HL-60 (cell line): ENCODE measurements at regions not wholly inside any gene's neighbourhood (a gene's known extent, or its start where the extent isn't known, plus 50 kb on each side); places are given as distances from the start of the nearest gene placed in this dataset.

ENCODE experiments used
- DNase-seq, 2 experiments: peaks; one replicate each; pipeline ENCODE4 v3.0.0-alpha.2; 2010 to 2020; ENCODE audit warnings: low read depth in 1 of 2, low spot score in 1 of 2
- H3K27ac ChIP-seq: fragments of 250-450 bp; sonication (Bioruptor Pico); replicated peaks from 2 replicates; pipeline ENCODE4 v1.5.1; 2020; ENCODE audit warnings: mild to moderate bottlenecking, moderate library complexity
- H3K27me3 ChIP-seq: fragments of 250-450 bp; sonication (Bioruptor Pico); 2 replicates; pipeline ENCODE4 v1.5.1; 2021; ENCODE audit warnings: mild to moderate bottlenecking, moderate library complexity; ENCODE audit not compliant: insufficient read depth, poor library complexity, severe bottlenecking
- H3K4me3 ChIP-seq: replicated peaks from 2 replicates; pipeline ENCODE4 v1.5.1; 2011; ENCODE audit warnings: mild to moderate bottlenecking, control low read depth, low read length; ENCODE audit not compliant: insufficient read depth
- GABPA ChIP-seq: IDR thresholded peaks from 2 replicates; pipeline ENCODE4 v1.6.1; 2012; ENCODE audit warnings: low read depth
- POLR2AphosphoS5 ChIP-seq: IDR thresholded peaks from 2 replicates; pipeline ENCODE4 v1.6.1; 2012; ENCODE audit warnings: low read depth
- SPI1 ChIP-seq: IDR thresholded peaks from 2 replicates; pipeline ENCODE4 v1.6.1; 2012; ENCODE audit warnings: low read depth, mild to moderate bottlenecking, borderline replicate concordance
- TF ChIP-seq, protein P1 (sequence below): IDR thresholded peaks from 2 replicates; pipeline ENCODE4 v1.6.1; 2012; ENCODE audit warnings: low read depth; ENCODE audit not compliant: insufficient replicate concordance
- TF ChIP-seq, protein P2 (sequence below): IDR thresholded peaks from one replicate; pipeline ENCODE4 v1.5.1; 2011; ENCODE audit warnings: low read length, control low read depth, inconsistent platforms; ENCODE audit not compliant: insufficient read depth

DNA sequence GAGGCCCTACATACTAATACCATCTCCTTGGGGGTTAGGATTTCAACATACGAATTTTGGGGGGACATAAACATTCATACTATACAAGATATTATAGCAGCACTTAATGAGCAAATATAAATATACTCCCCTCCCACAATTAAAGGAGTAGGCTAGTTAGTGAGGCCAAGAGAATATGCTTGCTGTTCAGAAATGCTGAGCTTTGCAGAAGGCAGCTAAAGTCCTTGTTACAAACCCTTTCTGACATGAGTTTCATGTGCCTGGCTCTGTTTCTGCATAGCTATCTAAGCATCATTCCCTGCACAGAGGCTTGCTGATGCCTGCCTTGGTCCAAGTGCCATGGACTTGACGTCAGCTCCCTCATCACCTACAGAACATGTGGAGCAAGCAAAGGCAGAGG, 73.5 kb downstream of the GP2 start:
- TF ChIP-seq, protein P1, sequence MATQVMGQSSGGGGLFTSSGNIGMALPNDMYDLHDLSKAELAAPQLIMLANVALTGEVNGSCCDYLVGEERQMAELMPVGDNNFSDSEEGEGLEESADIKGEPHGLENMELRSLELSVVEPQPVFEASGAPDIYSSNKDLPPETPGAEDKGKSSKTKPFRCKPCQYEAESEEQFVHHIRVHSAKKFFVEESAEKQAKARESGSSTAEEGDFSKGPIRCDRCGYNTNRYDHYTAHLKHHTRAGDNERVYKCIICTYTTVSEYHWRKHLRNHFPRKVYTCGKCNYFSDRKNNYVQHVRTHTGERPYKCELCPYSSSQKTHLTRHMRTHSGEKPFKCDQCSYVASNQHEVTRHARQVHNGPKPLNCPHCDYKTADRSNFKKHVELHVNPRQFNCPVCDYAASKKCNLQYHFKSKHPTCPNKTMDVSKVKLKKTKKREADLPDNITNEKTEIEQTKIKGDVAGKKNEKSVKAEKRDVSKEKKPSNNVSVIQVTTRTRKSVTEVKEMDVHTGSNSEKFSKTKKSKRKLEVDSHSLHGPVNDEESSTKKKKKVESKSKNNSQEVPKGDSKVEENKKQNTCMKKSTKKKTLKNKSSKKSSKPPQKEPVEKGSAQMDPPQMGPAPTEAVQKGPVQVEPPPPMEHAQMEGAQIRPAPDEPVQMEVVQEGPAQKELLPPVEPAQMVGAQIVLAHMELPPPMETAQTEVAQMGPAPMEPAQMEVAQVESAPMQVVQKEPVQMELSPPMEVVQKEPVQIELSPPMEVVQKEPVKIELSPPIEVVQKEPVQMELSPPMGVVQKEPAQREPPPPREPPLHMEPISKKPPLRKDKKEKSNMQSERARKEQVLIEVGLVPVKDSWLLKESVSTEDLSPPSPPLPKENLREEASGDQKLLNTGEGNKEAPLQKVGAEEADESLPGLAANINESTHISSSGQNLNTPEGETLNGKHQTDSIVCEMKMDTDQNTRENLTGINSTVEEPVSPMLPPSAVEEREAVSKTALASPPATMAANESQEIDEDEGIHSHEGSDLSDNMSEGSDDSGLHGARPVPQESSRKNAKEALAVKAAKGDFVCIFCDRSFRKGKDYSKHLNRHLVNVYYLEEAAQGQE: no peak
- no peak for TF ChIP-seq POLR2AphosphoS5
- Histone ChIP-seq H3K27ac (no peak overlapping the region), H3K4me3 (no peak overlapping the region), H3K27me3 (no peaks in the 10 kb centered on the region)
- no peak for DNase-seq

GRCh38 chr16:20249211-20249610, 78.1 kb downstream of the GP2 start:
- Histone ChIP-seq H3K27me3 (no peaks in the 10 kb centered on the region), H3K27ac (no peak overlapping the region), H3K4me3 (no peak overlapping the region)
- TF ChIP-seq POLR2AphosphoS5 (no peak), GABPA (no peak), SPI1 (no peak)
- TF ChIP-seq, protein P2, sequence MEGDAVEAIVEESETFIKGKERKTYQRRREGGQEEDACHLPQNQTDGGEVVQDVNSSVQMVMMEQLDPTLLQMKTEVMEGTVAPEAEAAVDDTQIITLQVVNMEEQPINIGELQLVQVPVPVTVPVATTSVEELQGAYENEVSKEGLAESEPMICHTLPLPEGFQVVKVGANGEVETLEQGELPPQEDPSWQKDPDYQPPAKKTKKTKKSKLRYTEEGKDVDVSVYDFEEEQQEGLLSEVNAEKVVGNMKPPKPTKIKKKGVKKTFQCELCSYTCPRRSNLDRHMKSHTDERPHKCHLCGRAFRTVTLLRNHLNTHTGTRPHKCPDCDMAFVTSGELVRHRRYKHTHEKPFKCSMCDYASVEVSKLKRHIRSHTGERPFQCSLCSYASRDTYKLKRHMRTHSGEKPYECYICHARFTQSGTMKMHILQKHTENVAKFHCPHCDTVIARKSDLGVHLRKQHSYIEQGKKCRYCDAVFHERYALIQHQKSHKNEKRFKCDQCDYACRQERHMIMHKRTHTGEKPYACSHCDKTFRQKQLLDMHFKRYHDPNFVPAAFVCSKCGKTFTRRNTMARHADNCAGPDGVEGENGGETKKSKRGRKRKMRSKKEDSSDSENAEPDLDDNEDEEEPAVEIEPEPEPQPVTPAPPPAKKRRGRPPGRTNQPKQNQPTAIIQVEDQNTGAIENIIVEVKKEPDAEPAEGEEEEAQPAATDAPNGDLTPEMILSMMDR: no peak
- TF ChIP-seq, protein P1: no peak
- DNase-seq: no peak

DNA sequence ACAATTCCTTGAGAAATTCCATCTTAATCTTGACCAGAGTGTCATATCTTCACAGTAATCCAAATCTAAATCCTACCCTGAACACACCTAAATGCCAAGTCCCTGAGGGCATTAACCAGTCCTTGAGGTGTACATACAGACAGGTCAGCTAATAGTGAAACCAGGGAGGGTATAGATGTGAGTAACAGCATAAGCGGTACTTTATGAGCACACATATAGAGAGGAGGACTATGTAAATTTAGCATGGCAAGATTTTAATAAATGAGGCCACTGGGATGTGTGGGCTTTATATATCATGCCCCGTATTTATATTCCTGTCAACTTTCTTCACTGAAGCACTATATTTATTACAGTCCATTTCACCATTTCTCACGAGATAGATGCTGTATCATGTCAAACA, 80.2 kb downstream of the GP2 start:
- Histone ChIP-seq H3K27ac (no peak overlapping the region), H3K27me3 (no peaks in the 10 kb centered on the region), H3K4me3 (no peak overlapping the region)
- DNase-seq: no peak
- TF ChIP-seq, protein P2: no peak
- no peak for TF ChIP-seq GABPA
- no peak for TF ChIP-seq SPI1
- no peak for TF ChIP-seq POLR2AphosphoS5
- TF ChIP-seq, protein P1: no peak
